ENCODE measurements at regions not wholly inside any gene's neighbourhood (a gene's known extent, or its start where the extent isn't known, plus 50 kb on each side); places are given as distances from the start of the nearest gene placed in this dataset.

GRCh38 chr9:69971643-69972449 is 71.8 kb upstream of the MAMDC2 start (continued):
- TF ChIP-seq RAD21 (IDR thresholded peaks at IDR 0.05 in 1 of 2, conservative IDR thresholded peaks at IDR 0.05 in 1 of 2; ENCODE audit: low read depth in 2 of 2, low read length in 2 of 2), result peak; percentile 97 to 99
- TF ChIP-seq, protein P1, sequence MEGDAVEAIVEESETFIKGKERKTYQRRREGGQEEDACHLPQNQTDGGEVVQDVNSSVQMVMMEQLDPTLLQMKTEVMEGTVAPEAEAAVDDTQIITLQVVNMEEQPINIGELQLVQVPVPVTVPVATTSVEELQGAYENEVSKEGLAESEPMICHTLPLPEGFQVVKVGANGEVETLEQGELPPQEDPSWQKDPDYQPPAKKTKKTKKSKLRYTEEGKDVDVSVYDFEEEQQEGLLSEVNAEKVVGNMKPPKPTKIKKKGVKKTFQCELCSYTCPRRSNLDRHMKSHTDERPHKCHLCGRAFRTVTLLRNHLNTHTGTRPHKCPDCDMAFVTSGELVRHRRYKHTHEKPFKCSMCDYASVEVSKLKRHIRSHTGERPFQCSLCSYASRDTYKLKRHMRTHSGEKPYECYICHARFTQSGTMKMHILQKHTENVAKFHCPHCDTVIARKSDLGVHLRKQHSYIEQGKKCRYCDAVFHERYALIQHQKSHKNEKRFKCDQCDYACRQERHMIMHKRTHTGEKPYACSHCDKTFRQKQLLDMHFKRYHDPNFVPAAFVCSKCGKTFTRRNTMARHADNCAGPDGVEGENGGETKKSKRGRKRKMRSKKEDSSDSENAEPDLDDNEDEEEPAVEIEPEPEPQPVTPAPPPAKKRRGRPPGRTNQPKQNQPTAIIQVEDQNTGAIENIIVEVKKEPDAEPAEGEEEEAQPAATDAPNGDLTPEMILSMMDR (IDR thresholded peaks at IDR 0.05; ENCODE audit: control extremely low read depth in 1 of 3, insufficient read depth in 1 of 3, low read depth in 1 of 3, low read length in 3 of 3), result peak; percentile 88 to 95 (median 90)
- TF ChIP-seq RFX5 (IDR thresholded peaks at IDR 0.05; ENCODE audit: borderline replicate concordance, low read depth, low read length), result no peak

Data from H1 (cell line).